ENCODE measurements at regions not wholly inside any gene's neighbourhood (a gene's known extent, or its start where the extent isn't known, plus 50 kb on each side); places are given as distances from the start of the nearest gene placed in this dataset.
"Not testable (repeated sequence)": the region's sequence is repeated elsewhere in the genome, so short reads cannot be mapped to it uniquely, and the experiment has no call there.

DNA sequence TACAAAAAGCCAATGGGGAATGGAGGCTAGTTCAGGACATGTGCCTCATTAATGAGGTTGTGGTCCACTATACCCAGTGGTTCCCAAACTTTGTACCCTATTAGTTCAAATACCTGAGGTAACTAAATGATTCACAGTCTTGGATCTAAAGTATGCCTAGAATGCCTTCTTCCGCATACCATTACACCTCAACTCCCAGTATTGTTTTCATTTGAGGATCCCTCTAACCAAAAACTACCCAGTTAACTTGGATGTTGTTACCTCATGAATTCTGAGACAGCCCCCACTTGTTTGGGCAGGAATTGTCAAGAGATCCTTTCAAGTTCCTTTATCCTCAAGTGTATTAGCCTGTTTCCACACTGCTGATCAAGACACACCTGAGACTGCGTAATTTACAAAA lies 439.2 kb downstream of the PCDH10 start:
- DNase-seq = no peak

DNA sequence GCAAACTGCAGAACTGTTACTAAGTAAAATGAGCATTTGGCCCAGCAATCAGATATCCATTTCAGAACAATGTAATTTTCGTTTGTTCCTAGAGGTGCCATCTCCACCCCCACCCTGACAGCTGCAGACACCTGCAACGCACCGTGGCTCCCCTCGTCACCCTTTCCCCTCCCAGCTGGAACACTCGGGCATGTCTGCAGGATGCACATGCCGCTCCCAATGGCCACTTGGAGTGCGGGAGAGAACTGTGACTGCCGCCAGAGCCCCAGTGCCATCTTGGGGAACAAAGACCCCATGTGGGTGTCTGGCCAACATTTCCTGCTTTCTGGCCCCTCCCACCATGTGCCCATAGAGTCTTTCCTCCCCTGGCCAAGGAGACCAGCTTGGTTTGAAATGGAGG lies 436.2 kb downstream of the PCDH10 start:
- DNase-seq = no peak

DNA sequence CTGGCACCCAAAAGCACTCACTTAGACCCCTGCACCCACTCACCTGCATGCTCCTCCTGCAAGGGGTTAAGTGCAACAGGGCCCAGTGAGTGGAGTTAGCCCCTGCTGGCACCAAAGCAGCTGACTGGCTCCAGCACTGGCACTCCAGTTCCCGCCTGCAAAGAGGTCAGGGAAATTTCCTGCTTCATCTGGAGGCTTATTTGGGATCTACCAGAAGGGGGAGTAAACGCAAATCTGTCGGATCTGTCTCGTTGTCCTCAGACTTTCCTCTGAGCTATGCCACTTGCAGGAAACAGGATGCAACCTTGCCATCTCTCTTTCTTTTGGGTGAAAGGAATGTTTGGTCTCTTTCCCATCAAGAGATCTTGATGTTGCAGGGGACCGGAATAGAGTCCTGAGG lies 435.6 kb downstream of the PCDH10 start:
- DNase-seq = no peak

DNA sequence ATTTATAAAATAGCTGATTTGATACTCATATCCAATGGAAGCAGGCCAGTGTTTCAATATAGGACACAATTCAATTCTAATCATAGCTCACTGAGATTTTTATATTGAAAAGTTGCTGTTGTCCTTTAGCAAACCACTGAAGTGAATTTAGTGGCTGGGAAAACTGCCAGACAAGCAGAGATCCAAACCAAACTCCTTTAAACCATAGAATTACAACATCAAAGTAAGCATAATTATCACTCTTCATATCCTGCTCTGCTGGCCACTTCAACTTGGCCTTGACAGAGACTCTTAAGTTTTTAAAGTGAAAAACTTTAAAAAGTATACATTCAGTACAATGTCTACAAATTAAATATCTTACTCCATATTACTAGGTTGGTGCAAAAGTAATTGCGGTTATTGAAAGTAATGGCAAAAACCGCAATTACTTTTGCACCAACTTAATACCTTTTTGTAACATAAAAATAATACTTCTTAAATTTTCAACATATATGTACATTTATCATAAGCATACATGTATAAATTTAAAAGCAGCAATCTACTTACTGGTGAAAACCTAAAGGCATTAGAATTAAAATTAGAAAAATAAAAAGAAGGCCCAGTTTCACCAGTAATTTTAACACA lies 433.0 kb downstream of the PCDH10 start:
- DNase-seq = no peak

DNA sequence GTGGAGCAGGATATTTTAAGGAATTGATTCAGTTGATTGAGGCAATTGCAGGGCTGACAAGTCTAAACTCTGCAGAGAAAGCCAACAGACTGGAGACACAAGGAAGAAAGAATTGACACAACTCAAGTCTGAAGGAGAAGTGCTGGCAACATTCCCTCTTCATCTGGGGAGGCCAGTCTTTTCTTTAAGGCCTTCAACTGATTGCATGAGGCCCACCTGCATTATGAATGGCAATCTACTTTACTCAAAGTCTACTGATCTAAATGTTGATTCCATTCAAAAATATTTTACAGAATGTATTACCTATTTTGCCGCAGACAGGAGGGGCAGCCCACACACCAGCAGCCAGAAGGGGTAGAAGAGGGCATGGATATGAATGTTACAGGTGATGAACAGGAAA lies 425.2 kb downstream of the PCDH10 start:
- DNase-seq = no peak

DNA sequence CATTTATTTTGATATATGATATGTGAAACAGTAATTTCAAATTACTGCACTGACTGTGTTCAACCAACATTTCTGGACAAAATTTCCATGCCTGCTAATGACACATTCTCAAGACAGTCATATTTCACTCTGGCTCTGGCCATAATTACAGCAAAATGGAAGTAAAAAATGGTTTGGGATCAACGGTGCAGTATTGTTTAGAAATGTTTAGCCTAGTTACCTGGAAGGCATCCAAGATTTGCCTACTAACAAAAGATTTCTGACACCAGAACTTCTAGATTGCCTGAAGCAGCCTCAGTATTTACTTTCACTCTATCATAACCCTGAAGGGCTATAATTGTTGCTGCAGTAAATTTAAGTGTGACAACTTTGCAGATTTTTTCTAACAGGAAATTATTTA lies 416.3 kb downstream of the PCDH10 start:
- no peak for DNase-seq

DNA sequence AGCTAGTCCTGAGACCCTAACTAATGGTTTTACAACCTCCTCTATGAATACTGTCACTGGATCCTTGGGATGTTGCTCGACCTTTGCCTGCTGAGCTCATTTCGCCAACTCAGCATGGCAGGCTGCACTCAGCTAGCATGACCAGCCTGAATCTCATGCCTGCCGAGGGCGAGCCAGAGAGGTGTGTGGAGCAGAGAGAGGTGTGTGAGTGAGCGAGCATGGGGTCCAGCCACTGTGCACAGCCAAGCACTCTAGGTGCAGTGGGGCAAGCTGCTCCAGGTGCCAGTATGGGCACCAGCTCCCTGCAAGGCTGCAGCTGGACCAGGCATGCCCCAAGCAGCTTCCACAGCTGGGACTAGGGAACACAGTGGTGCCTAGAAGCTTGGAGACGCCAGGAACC lies 410.9 kb downstream of the PCDH10 start:
- no peak for DNase-seq

DNA sequence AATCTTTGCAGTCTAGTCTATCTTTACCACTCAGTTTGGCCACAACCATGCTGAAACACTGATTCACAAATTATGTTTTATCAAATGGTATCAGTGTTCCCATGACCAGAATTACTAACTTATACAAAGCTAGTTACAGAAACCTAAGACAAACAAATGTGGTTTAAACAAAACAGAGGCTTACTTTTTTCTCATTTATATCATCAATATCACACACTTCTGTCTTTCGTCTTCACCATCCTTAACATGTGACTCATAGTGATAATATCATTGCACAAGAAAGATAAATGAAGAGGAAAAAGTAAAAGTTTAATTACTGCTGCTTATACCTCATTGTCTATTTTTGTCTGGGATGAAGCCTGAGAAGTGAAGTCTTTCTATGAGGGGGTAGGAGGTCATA lies 406.6 kb downstream of the PCDH10 start:
- DNase-seq = no peak

DNA sequence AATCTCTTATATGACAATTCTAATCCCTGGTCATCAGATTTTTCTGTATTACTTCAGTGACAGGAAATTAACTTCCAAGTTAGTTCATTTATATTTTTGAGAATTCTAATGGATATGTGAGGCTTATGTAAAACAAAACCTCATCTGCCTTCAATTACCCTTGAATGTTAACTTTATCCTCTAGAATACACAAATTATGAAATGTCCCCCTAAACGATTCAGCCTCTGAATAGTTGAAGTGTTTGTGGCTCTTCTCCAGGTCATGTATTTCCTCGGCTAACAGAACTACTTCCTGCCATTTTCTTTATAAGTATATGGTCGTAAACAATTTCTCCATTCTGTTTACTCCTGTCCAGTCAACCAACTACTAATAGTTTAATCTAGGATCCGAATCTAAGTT lies 401.3 kb downstream of the PCDH10 start:
- no peak for DNase-seq

DNA sequence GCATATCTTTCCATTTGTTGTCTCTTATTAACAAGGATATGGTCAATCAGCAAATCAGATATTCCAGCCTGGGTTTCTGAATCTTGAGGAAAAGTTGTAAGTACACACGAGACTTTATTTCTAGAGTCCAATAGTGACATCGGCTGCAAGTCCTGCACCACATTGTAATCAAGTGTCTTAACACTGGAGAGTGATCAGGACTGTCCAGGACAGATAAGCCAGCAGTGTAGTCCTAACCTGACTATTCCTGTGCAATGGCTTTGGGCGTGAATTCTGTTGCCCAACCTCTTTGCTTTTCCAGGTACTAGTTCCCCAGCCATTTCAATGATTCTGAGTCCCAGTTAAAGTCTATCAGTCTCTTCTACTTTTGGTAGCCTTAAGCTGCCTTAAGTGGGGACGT lies 395.0 kb downstream of the PCDH10 start:
- DNase-seq = no peak

DNA sequence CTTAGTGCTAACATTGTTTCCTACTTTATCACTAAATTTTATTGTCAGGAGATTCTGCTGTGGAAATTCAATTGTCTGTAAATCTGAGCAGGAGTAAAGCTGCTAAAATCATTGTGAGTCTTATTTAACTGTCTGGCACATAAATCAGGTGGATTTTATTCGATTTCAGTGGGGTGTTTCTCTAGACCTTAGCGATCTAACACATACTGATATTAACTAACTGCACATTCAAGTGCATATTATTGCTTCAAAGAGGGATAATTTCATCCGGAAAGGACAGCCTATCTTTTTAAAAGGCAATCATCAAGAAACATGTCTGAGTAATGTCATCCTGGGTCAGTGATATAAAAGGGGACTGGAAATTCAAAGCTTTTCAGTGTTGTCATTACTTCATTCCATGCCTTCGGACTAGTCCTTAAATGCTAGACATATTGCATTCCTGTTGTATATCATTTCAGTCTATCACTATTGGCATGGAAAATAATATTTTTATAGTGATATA lies 388.7 kb downstream of the PCDH10 start:
- DNase-seq = no peak

DNA sequence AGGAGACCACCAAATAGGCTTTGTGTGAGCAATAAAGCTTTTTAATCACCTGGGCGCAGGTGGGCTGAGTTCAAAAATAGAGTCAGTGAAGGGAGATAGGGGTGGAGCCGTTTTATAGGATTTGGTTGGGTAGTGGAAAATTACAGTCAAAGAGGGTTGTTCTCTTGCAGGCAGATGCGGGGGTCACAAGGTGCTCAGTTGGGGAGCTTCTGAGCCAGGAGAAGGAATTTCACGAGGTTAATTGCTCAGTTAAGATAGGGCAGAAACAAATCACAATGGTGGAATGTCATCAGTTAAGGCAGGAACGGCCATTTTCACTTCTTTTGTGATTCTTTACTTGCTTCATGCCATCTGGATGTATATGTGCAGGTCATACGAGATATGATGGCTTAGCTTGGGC lies 385.1 kb downstream of the PCDH10 start:
- not testable (repeated sequence) for DNase-seq

DNA sequence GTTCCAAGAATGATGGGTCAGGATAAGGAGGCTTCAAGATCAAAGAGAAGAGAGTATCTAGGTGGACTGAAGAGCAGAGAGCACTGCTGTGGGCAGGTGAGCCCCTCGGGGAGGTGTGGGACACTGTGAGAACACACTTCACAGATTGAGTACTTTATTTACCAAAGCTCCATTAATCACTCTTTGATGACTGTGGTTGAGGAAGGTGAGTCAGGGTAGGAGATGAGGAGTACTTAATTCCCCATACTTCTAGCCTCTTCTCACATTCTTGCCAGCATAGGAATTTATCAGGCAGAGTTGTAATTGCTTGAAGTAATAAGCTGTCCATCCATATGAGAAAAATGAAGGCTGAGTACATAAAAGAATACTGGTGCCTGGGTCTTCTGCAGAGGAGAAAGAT lies 375.3 kb downstream of the PCDH10 start:
- DNase-seq = no peak

DNA sequence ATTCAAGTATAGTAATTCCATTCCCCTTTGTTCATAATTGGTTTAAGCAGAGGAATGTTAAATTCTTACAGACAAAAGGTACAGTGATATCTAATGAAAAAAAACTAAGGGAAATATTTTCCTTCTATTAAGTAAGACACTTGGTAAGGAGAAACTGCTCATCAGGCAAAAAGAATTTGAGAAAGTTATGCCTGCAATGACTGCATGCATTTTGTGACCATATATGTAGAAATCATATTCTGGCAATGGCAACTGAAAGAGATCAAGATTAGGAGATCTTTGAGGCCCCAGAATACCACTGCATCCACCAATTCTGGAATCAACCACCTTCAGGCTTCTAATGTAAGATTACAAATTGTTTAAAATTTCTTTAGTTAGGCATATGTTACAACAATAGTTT lies 364.8 kb downstream of the PCDH10 start:
- no peak for DNase-seq

DNA sequence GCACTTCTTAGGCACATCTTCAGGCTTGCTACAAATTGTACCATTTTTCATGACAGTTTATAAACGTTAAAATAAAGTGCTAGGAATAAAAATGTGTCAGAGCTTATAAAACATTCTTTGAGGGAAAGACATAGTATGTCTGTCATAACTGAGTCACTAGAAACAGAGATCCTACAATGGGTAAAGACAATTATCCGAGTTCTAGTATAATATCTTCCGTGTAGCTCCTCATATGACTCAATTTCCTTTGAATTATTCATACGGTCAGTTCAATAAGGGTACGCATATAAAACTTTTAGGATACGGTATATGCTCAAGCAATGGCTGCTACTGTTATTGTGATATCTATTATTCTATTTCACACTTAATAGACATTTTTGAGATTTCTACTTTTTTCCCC lies 349.1 kb downstream of the PCDH10 start:
- DNase-seq = no peak

DNA sequence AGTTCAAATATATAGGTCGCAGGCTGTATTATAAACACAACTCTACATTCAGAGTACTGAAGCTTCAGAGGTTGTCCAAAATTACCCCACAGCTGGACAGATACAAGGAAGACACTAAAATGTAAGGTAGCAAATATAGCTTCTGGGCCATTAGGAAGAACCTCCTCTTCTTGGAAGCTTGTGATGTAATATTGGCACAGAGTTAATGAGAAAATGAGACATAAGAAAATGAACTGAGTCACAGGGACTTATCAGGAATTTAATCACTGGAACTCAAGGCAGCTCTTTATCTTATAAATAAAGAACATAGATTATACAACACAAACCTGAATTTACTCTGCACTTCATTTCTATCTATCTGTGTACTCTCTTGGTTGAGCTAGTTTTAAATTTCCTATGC lies 344.7 kb downstream of the PCDH10 start:
- DNase-seq = no peak

DNA sequence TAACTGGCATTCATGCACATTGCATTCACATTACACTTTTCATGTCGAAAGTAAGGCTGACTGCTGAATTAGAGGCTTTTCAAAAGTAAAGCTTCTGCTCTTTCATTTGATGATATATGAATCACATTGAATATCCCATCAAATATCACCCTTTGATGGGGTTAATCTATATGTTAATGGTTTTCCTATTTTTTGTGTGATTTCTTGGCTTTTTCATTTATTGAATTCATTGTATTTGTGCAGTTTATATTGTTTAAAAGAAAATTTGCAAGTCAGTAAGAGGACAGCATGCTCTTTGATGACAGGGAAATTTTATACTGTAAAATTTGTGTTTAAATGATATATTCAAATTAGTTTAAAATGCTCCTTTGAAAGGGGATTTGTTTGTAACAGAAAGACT lies 344.1 kb downstream of the PCDH10 start:
- DNase-seq = no peak

DNA sequence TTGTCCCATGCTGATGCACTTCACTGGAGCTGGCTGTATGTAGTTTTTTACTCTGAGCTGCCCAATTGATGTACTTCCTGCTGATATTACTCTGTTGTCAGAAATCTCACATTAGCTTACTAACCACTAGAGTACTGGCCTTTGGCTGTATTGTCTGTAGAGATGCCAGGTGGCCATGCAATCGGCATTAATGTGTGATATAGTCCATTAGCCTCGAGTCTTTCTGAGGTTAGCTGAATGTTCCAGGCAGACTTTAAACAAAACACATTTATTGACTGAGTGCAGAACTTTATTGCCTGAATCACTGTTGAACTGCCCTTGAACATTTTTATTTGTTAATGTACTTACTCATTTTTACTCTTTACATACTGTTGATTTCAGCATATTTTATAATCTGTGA lies 335.2 kb downstream of the PCDH10 start:
- DNase-seq = no peak

DNA sequence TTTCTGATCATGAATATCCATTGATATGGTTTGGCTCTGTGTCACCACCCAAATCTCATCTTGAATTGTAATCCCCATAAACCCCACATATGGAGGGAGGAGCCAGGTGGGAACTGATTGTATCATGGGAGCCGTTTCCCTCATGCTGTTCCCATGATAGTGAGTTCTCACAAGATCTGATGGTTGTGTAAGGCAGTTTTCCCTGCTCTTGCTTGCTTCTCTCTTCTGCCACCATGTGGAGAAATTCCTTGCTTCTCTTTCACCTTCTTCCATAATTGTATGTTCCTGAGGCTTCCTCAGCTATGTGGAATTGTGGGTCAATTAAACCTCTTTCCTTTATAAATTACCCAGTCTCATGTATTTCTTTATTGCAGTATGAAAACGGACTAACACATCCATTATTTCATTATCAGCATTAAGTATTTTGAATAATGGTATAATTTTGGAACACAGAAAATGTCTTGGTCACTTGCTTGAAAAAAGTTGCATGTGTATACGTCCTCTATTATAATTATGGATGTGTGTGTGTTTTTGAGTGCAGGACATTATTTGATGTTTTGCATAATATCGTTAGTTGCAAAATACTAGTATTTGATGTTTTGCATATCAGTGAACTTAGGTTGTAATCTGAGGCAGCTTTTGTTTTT lies 334.6 kb downstream of the PCDH10 start:
- no peak for DNase-seq

DNA sequence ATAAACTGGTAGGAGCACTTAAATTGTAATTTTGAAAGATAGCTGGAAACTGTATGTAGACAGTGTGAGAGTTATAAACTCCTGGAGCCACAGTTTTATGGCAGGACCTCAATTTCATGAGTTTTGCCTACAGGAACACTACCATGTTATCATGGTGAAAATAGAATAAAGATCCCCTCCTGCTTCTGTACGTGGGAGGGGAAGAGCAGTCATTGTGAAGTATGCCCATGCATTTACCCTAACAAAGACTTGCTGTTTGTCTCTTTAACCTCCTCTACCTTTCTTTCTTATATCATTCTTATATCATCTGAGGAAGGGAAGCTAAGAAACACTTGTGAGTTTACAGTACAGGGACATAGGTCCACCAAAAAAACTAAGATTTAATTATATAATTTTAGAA lies 327.0 kb downstream of the PCDH10 start:
- no peak for DNase-seq

DNA sequence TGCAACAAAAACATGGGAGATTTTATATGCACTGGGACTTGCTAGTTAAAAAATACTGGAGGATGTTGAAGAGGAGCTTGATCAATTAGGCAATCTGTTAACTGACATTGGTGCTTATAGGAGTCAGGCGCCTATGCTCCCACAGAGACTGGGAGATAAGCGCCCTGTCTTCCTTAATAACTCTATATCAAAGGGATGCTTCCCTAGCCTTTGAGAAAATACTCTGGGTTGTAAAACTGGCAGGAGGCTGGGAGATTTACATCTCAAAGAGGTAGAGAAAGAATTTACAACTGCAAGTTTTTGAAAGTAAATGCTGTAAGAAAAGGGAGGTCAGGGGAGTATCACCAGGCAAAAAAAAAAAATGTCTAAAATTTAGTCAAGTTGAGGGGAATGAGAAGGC lies 325.4 kb downstream of the PCDH10 start:
- no peak for DNase-seq

DNA sequence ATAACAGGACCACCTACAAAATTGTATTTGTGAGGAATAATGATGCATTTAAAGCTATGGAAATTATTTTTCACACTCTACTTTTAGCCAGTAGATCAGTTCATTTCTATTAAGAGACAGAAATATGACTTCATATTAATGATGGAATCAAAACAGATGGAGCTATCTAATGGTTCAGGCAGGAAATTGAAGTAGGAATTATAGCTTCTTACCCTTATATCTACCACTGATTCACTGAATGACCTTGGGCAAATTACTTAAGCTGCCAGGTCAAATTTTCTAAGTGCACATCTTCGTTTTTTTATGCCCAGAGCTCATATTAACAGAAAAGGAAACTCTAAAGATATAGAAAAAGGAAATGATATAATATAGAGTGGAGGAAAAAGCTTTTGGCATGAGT lies 323.1 kb downstream of the PCDH10 start:
- DNase-seq = no peak

DNA sequence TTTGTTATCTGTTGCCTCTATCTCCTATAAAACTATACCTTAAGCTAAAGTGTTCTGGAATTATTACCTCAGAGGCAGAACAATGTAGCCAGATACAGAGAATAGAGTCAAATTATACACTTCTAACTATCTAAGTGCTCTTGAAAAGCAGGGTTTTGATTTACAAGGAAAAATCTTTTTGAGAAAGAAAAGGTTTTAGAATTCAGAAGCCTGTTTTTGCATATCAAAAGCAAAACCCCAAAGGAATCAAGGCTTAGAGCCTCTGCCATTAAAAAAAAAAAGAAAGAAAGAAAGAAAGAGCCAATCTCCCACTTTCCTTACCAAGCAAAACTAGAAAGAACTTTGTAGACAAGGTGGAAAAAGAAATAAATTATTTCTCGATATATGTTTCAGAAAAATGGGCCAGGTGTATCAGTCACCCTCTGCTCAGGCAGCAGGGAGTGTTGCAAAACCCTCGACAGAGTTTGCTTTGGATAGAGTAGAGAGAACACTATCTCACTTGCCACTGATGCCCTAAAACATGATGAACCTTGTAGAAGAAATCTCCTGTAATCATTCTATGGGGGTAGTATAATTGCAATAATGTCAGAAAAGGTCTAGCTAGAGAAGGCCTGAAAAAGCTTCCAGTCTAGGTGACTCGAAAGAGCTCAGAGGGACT lies 318.3 kb downstream of the PCDH10 start:
- DNase-seq = no peak

DNA sequence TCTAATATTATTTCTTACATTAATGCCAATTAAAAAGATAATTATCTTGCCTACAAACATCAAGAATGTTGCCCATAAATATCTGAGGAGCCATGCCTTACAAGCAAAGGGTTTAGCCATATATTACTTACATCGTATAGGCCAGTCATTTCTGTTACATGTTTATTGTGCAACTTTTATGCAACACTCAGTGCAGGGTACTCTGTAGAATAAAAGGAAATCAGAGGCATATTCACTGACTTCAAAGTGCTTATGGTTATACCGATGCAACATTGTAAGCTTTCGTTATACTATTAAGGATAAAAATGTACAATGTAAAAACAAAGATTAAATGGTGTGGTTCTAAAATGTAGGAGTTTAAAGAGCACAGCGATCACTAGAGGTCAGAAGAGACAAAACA lies 315.9 kb downstream of the PCDH10 start:
- DNase-seq = no peak

DNA sequence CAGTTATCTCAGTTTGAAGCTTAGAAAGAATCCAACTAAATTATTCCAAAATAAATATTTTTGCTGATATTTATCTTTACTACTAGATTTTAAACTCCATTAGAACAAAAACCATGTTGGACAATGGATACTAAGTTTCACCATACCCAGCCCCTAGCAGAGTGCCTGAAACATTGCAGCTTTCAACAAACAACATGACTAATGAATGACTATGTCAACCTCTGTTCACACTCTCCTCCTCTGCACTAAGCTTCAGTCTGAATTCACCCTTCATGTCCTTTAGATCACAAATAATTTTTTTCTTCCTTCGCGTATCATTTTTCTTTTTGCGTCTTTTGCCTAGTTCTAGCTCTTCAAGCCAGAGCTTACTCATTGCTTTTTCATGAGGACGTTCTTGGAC lies 315.2 kb downstream of the PCDH10 start:
- DNase-seq = no peak
